ENCODE measurements at regions not wholly inside any gene's neighbourhood (a gene's known extent, or its start where the extent isn't known, plus 50 kb on each side); places are given as distances from the start of the nearest gene placed in this dataset.

DNA sequence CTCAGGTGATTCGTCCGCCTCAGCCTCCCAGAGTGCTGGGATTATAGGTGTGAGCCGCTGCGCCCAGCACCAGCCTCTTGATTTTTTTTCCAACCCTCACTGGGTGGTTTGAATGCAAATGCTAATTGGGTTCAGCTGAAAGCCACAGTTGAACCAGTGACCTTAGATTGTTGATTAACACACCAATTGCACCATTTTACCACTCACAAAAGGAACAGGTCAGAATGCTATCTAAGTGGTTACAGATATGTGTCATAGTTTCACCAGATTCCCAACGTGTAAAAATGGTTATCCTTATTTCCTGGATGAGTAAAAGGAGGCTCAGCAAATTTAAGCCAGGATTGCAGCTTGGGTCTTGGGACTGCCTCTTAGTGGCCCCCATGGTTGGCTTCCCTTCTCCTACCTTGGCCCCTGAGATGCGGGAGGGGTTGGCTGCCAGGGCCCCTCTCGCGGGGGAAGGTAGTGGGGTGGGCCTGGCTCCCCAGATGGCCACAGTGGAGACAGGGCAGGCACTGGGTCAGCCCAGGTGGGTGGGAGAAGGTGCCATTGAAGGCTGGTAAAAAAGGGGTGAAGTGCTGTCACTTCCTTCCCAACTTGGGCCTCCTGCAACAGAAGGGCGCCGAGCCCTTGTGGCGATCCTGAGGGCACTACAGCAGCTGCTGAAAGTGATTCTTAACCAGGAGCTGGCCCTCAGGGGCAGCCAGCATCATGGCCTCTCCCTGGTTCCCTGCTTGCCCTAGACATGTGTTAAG, 164.9 kb upstream of the HAAO start:
- no peaks in the 10 kb centered on the region for H3K27me3 ChIP-seq (ENCODE audit: control insufficient read depth in 2 of 2, insufficient read depth in 2 of 2, low read length in 2 of 2)
- no peaks in the 10 kb centered on the region for H3K36me3 ChIP-seq (ENCODE audit: control insufficient read depth in 2 of 2, extremely low read depth in 1 of 2, insufficient read depth in 2 of 2, low read length in 2 of 2)
- POLR2A ChIA-PET = no interaction called here
- no peaks in the 10 kb centered on the region for H3K9me3 ChIP-seq (replicated peaks; ENCODE audit: control insufficient read depth, insufficient read depth, low read length)
- no TSS peak for BruUV-seq (replicated peaks)
- intact Hi-C loops (cut with micrococcal nuclease) = no loop called here
- dilution Hi-C loops (cut with MboI; ENCODE audit: extremely low pct_ligation_motif_present, low sequenced_read_pairs) = no loop called here
- H3K27ac ChIP-seq (ENCODE audit: insufficient read depth, low read depth, low read length) = no peak overlapping the region
- no peaks in the 10 kb centered on the region for H3K9me1 ChIP-seq (replicated peaks; ENCODE audit: control insufficient read depth, extremely low read depth, insufficient read depth, low read length)
- DNase-seq (ENCODE audit: low read depth, low spot score) (no peak), FAIRE-seq (no peak)
- TF ChIP-seq GATA2 (IDR thresholded peaks at IDR 0.05; ENCODE audit: insufficient read depth, insufficient read length, low read depth, low read length) (peak; percentile 52), FOS (IDR thresholded peaks at IDR 0.05; ENCODE audit: borderline replicate concordance, insufficient read depth, low read length) (no peak)
- H3K4me1 ChIP-seq (ENCODE audit: control insufficient read depth, extremely low read depth, insufficient read depth, low read length) = peaks cover 30% of the 10 kb centered on the region
- no peaks in the 10 kb centered on the region for H4K20me1 ChIP-seq (replicated peaks; ENCODE audit: control insufficient read depth, extremely low read depth, insufficient read depth, low read length)
- CTCF ChIA-PET = interaction anchor here (0.6 kb wide), 1 partner anchor 95 kb away, joined by 3 read pairs; no protein-coding TSS in a partner anchor
- H3K4me2 ChIP-seq (ENCODE audit: insufficient read depth, low read length) = no peak overlapping the region
- no peak overlapping the region for H2AFZ ChIP-seq (ENCODE audit: low read depth, low read length)
- H3K79me2 ChIP-seq (ENCODE audit: control insufficient read depth, insufficient read depth, low read length) = no peaks in the 10 kb centered on the region
- no peak overlapping the region for H3K9ac ChIP-seq (replicated peaks; ENCODE audit: extremely low read depth, insufficient read depth, low read length)
- H3K4me3 ChIP-seq (replicated peaks in 1 of 3; ENCODE audit: insufficient read depth in 1 of 3, low read depth in 1 of 3, low read length in 3 of 3) = no peak overlapping the region

DNA sequence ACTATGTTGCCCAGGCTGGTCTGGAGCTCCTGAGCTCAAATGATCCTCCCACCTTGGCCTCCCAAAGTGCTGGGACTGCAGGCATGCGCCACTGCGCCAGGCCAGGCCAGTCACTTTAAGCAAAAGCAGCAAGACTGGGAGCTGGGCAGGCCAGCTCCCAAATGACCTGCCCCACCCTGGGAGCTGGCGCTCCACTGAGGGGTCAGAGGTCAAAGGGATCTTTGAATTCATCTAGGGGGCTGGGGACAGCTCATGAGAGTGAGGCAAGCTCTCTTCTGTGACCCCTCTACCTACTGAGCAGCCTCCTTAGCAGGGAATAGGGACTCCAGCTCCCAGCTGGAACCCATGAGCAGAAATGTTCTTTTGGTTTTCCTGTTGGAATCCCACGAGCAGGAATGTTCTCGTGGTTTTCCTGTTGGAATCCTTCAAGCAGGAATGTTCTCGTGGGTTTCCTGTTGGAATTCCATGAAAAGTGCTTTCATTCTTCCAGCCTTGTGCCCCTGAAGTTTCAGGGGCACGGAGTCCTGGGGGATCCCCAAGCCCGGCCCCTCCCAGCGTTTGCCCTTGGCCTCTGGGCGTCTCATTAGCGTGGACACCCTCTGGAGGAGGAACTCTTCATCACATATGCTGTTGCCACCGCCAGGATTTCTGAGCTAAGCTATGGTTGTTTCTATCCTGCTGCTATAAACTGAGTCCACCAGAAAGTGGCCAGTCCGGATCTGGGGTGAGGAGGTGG, 162.0 kb upstream of the HAAO start:
- Histone ChIP-seq H3K27ac (ENCODE audit: insufficient read depth, low read depth, low read length) (peak overlapping the region; percentile 65), H3K9ac (replicated peaks; ENCODE audit: extremely low read depth, insufficient read depth, low read length) (no peak overlapping the region), H3K36me3 (ENCODE audit: control insufficient read depth in 2 of 2, extremely low read depth in 1 of 2, insufficient read depth in 2 of 2, low read length in 2 of 2) (no peaks in the 10 kb centered on the region), H3K9me1 (replicated peaks; ENCODE audit: control insufficient read depth, extremely low read depth, insufficient read depth, low read length) (no peaks in the 10 kb centered on the region), H3K4me1 (ENCODE audit: control insufficient read depth, extremely low read depth, insufficient read depth, low read length) (peaks cover 30% of the 10 kb centered on the region), H3K4me3 (replicated peaks in 1 of 3; ENCODE audit: insufficient read depth in 1 of 3, low read depth in 1 of 3, low read length in 3 of 3) (no peak overlapping the region), H2AFZ (ENCODE audit: low read depth, low read length) (peak overlapping the region; percentile 2), H3K4me2 (ENCODE audit: insufficient read depth, low read length) (peak overlapping the region; percentile 5), H3K79me2 (ENCODE audit: control insufficient read depth, insufficient read depth, low read length) (no peaks in the 10 kb centered on the region), H3K27me3 (ENCODE audit: control insufficient read depth in 2 of 2, insufficient read depth in 2 of 2, low read length in 2 of 2) (no peaks in the 10 kb centered on the region), H4K20me1 (replicated peaks; ENCODE audit: control insufficient read depth, extremely low read depth, insufficient read depth, low read length) (no peaks in the 10 kb centered on the region), H3K9me3 (replicated peaks; ENCODE audit: control insufficient read depth, insufficient read depth, low read length) (no peaks in the 10 kb centered on the region)
- ChIA-PET POLR2A (interaction anchor here (0.9 to 1.3 kb wide), 2 partner anchors 268 to 272 kb away, joined by 3 read pairs; no protein-coding TSS in a partner anchor), CTCF (interaction anchor here (0.6 to 1.9 kb wide), 5 partner anchors 13 to 530 kb away, joined by 3 to 8 read pairs (median 4); no protein-coding TSS in a partner anchor)
- intact Hi-C loops (cut with micrococcal nuclease) (loop anchor here (5.0 kb wide), 1 partner anchor 88 kb away; no protein-coding TSS in a partner anchor), dilution Hi-C loops (cut with MboI; ENCODE audit: extremely low pct_ligation_motif_present, low sequenced_read_pairs) (no loop called here)
- DNase-seq (ENCODE audit: low read depth, low spot score) = no peak
- no peak for TF ChIP-seq MYC (IDR thresholded peaks at IDR 0.05; ENCODE audit: low read depth, low read length)
- no peak for TF ChIP-seq FOS (IDR thresholded peaks at IDR 0.05; ENCODE audit: borderline replicate concordance, insufficient read depth, low read length)
- TF ChIP-seq POLR2AphosphoS5 (IDR thresholded peaks at IDR 0.05; ENCODE audit: insufficient read depth, low read depth, low read length) = peak; percentile 60
- TF ChIP-seq, protein P1, sequence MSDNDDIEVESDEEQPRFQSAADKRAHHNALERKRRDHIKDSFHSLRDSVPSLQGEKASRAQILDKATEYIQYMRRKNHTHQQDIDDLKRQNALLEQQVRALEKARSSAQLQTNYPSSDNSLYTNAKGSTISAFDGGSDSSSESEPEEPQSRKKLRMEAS (IDR thresholded peaks at IDR 0.05; ENCODE audit: insufficient read depth, insufficient read length) = no peak
- no peak for TF ChIP-seq GATA2 (IDR thresholded peaks at IDR 0.05; ENCODE audit: insufficient read depth, insufficient read length, low read depth, low read length)
- FAIRE-seq = peak; percentile 69
- no TSS peak for BruUV-seq (replicated peaks)

All from endothelial cell of umbilical vein (primary cell).